ENCODE measurements at regions not wholly inside any gene's neighbourhood (a gene's known extent, or its start where the extent isn't known, plus 50 kb on each side); places are given as distances from the start of the nearest gene placed in this dataset.

DNA sequence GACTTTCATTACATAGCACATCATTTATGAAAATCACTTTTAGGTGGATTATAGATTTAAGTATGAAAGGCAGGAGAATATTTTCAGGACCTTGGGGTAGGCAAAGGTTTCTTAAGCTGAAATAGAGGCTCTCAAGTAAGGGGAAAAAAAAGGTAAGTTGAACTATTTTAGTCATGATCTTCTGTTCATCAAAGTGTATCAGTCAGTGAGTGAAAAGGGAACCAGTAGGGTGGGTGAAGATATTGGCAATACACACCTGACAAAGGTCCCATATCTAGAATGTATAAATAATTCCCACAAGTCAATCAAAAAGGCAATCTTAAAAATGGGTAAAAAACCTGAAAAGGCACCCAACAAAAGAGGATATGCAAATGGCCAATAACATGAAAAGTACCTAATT, 218.6 kb downstream of the KLF13 start:
- intact Hi-C loops (cut with micrococcal nuclease), result no loop called here

DNA sequence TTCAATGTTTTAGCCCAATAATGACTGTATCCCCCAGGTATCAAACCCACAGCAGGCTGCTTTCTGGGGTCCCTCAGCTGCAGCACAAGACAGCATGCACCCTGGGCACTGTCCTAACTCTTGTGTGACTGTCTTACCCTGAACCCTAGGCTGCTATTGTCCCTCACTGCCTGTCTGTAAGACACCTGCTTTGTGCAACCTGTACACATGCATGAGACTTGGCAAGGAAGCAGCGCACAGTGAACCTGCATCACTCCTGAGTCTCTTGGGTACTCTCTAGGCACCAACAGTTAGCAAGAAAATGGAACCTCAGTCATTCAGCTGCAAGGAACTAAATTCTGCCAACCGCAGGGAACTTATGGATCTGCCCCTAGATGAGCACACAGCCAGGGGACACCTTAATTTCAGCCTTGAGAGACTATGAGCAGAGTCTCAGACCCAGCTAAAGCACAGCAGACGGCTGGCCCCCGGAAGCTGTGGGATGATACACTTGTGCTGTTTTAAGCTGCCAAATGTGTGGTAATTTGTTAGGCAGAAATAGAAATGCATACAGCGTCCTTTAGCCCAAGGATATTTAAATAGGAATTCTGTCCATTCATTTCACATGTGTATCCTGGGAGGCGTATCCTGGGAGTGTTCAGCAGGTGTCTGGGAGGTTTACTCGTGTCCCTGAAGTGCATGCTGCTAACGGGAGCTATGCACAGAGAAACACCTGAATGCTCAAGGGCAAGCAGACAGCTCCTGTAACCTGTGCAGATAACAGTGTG, 223.8 kb downstream of the KLF13 start:
- intact Hi-C loops (cut with micrococcal nuclease), result no loop called here

DNA sequence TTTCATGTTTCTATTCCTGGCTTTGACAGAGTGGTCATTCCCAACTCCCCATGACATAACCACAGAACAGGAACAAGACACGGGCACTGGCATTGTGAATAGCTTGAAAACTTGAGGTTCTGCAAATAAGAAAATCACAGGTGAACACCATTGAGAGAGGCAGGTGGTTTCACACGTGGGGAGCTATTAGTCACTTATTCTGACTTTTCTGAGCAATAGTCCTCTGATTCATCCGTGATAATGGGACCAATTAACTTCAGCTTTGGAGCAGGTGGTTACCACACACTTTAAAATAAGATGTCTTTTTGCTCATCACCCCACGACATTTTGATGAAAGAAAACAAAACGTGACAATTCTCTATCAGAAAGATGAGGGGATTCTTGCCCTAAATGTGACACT, 224.7 kb downstream of the KLF13 start:
- intact Hi-C loops (cut with micrococcal nuclease), result no loop called here

DNA sequence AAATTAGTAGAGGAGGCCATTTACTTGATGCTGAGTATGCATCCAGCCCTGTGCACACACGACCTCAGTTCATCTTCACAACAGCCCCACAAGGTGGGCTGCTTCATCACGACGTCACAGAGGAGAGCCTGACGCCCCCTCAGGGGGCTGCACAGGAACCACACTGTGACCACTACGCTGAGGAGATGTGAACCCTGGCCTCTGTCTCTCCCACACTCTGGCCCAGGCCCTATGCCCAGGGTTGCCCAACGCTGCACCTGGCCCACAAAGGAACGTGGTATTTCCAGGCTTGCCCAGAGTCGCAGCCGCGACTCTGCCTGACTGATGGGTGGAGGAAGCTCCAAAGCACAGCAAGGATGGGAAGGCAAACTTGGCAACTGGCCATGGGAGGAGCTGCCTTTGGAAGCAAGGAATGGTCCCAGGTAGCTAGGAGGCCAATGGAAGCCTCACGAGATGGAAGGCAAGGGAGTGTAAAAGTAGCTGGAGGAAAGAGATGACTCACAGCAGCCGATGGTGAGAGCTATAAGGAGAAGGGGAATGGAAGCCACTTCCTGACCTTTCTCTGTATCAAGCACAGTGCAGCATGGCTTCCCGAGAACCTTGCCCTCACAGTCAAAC, 226.0 kb downstream of the KLF13 start:
- intact Hi-C loops (cut with micrococcal nuclease), result no loop called here

DNA sequence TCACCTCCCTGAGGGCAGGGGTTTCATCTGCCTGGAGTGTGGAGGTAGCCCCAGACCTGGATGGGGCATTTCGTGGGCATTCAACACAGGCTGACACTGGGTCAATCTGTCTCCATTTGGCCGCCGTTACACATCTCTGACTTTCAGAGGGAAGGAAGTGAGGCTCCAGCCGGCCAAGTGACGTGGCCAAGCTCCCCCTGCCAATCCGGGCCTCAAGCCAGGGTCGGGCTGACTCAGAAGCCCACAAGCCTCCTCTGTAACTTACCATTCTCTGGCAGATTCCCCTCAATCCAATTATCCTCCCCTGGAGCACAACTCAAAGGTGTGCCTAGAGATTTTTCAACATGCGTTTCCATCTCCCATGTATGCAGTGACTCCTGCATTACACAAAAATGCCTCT, 227.6 kb downstream of the KLF13 start:
- intact Hi-C loops (cut with micrococcal nuclease), result no loop called here

DNA sequence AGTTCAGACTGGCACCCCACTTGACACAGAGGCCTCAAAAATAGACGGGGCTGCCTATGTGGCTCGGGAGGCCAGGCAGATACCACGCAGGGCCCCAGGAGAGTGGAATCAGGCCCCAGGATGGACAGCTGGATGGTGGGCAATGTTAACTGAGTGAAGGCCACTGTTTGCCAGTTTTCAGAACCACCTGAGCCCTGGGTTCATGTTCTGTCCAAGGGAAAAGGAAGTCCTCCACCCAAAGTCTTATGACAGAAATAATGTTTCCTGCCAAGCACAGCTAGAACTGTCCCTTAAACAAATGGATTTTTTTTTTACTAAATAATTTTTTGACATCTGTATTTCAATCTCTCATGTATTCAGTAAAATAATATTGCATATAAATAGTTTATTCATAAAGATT, 228.4 kb downstream of the KLF13 start:
- intact Hi-C loops (cut with micrococcal nuclease), result no loop called here

DNA sequence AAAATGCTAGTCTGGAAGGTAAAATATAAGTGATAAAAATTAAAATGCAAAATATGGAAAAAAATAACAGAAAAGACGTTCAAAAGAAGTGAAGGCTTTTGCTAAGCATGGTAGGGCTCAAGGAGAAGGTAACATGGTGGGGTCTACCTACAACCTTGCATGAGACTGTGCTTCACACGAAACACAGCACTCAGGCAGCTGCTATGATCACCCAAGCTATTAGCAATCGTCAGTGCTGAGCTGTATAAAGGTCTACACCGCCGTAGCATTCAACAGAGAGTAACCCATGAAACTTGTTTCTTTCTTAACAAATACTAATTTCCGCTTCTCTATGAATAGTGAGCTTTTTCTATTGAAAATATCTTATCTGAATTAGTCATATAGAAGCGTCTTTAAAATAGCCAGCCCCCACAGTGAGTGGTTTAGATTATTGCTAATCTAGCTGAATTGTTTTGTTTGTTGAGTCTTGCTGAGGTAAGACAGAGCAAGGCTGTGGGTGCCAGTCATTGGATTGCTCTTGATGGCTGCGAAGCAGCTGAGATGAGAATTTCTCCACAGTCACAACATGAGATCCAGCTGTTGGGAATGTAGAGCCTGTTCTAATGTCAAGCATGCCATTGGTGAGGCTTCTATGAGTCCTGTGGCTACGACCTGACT, 230.0 kb downstream of the KLF13 start:
- intact Hi-C loops (cut with micrococcal nuclease), result no loop called here

DNA sequence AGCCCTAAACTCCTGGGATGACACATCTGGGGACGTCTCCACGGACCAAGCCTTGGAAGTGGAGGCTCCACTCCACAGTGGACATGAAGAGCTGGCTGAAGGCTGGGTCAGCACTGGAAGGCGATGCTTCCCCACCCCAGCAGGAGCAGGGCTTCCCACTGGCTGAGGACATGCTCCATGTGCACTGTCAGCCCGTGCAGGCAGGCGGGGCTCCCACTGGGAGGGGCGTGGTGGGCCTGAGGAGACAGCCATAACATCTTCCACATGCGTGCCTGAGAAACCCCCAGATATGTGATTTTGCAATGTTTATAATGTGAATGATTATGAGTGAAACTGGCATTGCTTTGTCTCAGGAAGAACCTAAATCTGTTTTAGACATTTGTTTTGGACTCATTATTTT, 231.3 kb downstream of the KLF13 start:
- intact Hi-C loops (cut with micrococcal nuclease), result no loop called here

DNA sequence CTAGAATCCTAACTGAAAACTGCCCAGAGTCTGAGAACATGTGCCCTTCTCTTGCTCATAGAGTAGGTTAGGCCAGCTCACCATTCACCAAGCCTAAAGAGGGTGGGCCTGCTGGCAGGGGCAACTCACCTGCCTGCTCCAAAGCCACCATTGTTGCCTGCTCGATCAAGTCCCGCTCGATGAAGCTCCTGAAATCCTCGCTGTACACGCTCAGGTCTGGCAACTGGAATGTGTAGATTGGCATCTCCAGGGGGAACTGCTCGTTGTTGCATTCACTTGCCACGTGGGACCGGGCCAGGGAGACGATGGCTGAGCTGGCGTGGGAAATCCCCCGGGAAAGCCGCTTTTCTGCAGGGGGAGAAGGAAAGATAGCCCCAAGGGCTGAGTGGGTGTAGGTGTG, 232.2 kb downstream of the KLF13 start:
- intact Hi-C loops (cut with micrococcal nuclease), result no loop called here

DNA sequence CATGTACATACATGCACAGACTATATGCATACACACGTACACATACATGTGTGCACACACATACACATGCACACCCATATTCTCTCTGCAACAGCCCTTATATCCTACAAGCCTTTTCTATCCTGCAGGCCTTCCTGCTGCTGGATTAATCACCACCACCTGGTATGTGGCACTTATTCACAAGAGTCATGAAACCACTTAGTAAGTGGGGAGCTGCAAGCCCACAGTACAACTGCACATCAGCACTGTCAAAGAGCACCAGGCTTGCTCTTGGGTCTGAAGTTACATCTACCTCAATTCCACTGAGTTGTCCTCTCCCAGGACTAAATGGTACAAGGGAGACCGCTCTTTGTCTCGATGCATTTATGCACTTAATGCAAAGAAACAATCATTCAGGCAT, 233.2 kb downstream of the KLF13 start:
- intact Hi-C loops (cut with micrococcal nuclease), result no loop called here

DNA sequence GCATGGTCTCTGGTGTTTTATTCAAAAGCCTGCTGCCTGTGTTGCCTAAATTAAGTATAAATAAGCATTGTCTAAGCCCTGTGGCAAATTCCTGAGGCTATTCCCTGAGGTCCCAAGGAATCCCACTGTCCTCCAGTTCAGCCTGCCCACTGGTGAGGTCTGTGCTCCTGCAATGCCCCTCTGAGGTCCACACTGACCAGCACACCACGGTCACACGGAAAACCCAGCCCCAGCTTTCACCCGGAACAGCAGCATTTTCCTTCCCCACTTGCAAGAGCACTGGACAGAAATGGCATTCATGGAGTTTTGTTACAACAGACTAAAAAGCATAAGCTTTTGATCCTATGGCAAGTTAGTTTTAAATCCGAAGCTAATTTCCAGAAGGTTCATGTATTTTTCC, 234.0 kb downstream of the KLF13 start:
- intact Hi-C loops (cut with micrococcal nuclease), result no loop called here

DNA sequence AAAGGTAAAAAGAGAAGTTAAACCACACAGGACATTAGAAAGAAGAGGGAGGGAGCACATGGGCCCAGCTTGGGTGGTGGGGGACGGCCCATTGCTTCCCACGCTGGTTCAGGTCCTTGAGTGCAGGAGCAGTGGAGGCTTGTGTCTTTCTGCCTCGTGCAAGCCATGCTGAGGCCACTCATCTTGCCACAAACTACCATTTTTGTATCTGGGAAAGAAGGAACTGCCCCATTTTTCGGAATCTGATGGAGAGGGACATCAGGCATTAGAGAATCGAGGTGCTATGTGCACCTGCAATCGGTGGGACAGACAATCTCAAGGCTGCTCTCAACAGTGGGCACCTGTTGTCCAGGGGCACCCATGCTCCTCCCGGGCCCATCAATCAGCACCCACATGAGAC, 234.5 kb downstream of the KLF13 start:
- intact Hi-C loops (cut with micrococcal nuclease), result no loop called here

DNA sequence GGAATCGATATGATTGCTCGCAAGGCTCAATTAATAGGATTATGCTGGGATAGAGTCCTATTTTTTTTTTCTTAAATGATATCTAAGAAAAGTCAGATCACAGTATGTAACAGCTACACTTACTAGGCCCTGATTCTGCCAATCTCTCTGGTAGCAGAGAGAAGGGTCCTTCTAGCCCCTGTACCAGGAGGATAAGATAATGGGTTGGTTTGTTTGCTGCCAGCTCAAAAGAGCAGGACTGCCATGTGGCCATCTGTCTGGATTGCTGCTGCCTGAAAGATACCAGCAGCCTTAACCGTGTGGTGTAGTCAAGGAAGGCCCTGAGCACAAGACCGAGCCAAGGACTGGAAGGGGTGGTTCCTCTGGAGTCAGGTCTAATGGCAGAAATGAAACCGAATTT, 236.4 kb downstream of the KLF13 start:
- intact Hi-C loops (cut with micrococcal nuclease), result no loop called here

DNA sequence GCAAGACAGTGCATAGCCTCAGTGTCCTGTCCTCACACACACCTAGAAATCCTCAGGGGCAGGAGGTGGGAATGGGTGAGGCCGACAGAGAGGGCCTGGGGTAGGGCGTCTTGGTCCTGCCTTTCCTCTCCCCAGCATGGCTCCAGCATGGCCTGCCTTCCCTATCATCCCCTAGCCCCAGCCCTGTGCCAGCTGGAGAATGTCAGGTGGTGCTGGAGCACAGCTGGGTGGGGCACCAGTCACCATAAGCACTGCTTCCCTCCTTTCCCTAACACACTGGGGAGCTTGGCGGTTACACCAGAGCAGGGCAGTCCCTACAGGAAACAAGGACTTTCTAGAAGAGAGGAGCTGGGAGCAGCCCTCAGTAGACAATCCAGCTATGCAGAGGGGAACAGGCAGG, 236.8 kb downstream of the KLF13 start:
- intact Hi-C loops (cut with micrococcal nuclease), result no loop called here

DNA sequence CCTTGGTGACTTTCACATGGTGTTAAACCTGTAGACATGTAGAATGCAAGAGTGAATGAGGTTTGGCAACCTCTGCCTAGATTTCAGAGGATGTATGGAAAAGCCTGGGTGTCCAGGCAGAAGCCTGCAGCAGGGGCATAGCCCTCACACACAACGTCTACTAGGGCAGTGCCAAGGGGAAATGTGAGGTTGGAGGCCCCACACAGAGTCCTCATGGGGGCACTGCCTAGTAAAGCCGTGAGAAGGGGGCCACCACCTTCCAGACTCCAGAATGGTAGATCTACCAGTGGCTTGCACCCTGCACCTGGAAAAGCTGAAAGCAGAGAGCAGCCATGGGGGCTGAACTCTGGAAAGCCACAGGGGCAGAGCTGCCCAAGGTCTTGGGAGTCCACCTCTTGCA, 241.2 kb downstream of the KLF13 start:
- intact Hi-C loops (cut with micrococcal nuclease), result no loop called here

DNA sequence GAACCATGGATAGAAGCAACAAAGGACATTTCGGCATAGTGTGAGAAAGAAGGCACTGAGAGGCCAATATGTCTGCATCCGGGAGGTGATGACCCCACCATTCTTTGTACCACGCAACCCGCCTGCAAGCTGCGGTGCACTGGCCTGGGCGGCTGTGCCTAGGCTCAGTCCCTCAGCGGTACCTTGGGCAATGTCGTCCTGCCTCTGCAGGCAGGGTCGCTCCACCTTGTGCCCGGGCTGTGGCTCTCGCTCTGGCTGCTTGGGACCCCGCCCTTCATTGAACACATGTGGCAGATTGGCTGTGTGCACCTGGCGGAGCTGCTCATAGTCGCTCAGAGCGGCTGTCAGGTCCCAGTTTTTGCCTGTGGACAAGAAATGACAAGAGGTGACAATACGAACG, 243.2 kb downstream of the KLF13 start:
- intact Hi-C loops (cut with micrococcal nuclease), result no loop called here

DNA sequence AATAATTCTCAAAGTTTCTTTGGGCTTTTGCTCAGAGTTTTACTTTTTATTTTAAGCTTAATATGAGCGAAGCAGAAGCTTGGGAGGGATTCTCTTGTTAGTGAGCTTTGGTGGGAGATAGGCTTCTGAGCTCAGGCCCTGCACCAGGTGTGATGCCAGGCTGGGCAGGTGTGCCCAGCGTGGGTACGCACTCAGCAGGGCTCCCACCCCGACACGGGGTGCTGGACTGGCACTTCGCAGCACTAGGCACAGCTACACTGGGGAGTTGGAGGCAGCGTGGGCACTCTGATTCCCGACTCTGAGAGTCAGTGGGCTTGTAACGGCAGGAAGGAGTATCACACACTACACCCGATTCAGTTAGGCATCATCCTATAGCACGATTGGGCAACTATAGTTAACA, 244.0 kb downstream of the KLF13 start:
- intact Hi-C loops (cut with micrococcal nuclease), result no loop called here

DNA sequence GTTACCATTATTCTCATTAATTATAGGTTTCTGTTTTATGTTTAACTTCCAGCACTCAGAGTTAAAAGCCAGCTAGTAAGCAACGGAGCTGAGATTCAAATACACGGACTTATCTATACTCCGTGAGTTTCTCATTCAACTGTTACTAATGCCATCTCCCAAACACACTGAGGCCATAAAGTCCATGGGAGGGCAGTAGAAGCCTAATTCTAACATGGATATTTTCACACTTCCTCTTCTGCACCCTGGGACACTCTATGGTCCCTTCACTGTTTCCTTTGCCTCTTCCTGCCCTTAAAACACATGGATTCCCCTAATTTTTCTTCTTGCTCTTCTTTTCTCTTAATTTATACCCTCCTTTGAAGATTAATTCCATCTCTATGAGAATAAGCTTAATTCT, 245.0 kb downstream of the KLF13 start:
- intact Hi-C loops (cut with micrococcal nuclease), result no loop called here

DNA sequence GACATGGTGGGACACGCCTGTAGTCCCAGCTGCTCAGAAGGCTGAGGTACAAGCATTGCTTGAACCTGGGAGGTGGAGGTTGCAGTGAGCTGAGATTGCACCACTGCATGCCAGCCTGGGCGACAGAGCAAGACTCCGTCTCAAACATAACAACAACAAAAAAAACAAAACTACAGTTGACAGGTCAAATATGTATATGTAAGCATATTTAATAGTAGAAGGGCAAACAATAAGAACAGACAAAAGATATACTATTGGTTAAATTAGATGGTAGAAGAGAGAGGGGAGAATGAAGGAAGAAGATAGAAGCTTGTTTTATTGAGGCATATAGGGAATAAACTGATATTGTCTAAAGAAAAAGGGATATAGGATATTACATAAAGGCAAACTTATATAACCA, 247.1 kb downstream of the KLF13 start:
- intact Hi-C loops (cut with micrococcal nuclease), result no loop called here

DNA sequence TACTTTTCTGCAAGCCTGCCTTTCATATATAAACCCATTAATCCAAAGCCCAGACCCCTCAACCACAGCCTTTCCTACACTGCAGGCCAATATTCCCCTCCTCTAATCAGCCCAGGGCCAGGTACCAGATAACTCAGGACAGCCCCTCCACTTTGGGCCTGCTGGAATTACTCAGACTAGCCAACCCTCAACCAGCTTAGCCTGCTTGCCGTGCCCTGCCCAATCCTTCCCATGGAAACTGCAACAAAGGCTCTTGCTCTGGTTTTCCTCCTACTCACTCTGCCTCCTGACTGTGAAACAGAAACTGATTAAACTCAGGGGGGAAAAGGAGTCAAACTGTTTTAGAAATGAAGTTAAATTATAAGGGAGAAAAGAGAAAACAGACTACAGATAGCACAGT, 248.1 kb downstream of the KLF13 start:
- intact Hi-C loops (cut with micrococcal nuclease), result no loop called here

DNA sequence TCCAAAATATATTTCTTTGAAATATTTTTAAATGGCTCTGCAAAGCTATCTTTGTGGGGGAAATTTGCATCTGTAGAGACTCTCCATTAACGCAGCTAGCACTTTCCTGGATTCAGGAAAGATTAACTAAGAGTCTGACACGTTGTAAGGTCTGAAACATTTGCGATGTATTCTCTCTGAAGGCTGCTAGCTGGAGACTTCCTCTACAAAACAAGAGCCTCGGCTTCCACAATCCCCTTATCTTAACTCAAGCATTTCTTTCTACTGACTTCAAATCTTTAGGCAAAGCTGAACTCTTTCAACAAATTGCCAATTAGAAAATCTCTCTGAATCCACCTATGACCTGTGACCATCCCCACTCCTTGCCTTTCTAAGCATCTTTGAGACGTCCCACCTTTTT, 250.5 kb downstream of the KLF13 start:
- intact Hi-C loops (cut with micrococcal nuclease), result no loop called here

DNA sequence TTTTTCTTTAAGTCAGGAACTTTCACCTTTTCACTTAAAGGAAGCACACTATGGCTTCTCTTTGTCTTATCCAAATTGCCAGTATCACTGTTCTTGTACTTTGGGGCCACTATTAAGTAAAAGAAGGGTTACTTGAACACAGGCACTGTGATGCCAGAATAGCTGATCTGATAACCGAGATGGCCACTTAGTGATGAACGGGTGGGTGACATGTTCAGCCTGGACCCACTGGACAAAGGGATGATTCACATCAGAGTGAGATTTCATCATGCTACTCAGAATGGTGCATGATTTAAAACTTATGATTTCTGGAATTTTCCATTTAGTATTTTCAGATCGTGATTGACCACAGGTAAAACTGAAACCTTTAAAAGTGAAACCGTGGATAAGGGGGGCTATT, 252.6 kb downstream of the KLF13 start:
- intact Hi-C loops (cut with micrococcal nuclease), result no loop called here

DNA sequence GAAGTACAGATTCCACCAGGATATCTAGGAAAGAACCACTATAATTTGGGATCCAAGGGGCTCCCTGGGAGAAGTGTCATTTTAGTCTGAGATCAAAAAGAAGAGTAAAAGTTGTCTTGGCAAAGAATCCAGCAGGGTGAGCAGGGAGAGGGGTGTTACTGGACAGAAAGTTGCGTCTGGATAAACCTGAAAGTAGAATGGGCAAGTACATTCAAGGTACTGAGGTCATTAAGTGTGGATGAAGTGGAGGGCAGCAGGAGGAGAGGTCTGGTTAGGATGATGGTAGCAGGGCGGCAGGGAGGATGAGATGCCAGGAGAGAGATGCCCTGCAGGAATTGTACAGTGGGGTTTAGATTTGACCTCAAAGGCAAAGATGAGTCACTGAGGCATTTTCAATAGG, 253.3 kb downstream of the KLF13 start:
- intact Hi-C loops (cut with micrococcal nuclease), result no loop called here

Data from T-helper 2 cell treated with Interferon-gamma antibody and Interleukin-4, amounts not matched to agents 100 ng/mL and 5 ng/mL, for 36 hours (primary cell).